ENCODE measurements at regions not wholly inside any gene's neighbourhood (a gene's known extent, or its start where the extent isn't known, plus 50 kb on each side); places are given as distances from the start of the nearest gene placed in this dataset.
"Not testable (repeated sequence)": the region's sequence is repeated elsewhere in the genome, so short reads cannot be mapped to it uniquely, and the experiment has no call there.

DNA sequence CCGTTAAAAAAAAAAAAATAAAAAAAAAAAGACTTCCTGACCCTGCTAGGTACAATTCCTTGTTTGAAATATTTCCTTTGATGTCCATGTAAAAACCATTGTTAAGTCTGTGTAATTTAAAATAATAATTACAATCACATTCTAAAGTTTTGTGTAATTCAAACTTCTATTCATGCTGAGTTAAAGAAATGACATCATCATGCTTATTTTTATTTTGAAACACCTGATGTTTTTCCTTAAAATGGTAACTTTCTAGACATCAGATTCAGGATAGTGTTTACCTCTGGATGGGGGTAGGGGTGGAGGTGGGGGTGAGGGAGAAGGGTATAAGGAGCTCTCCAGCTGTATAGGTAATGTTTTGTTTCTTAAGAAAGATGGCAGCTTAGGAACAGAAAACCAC, 92.8 kb downstream of the ADCYAP1 start:
- DNase-seq (ENCODE audit: low read depth in 2 of 2) = no peak

DNA sequence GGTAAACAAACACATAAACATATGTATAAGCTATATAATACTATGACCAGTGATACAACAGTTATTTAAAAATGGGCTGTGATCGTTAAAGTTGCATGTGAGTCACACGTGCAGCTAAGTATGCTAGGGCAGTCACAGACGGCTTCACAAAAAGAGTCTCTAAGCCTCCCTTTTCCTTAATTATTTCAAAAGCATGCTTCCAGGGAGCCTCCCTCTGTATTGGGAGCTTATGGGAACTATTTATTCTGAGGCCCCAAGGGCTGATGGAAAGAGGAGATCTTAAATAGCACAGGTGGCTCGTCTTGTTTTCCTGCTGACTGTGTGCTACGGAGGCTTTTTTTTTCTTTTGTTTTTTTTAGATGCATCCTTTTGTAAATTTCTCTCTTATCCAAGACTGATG, 94.3 kb downstream of the ADCYAP1 start:
- no peak for DNase-seq (ENCODE audit: low read depth in 2 of 2)

DNA sequence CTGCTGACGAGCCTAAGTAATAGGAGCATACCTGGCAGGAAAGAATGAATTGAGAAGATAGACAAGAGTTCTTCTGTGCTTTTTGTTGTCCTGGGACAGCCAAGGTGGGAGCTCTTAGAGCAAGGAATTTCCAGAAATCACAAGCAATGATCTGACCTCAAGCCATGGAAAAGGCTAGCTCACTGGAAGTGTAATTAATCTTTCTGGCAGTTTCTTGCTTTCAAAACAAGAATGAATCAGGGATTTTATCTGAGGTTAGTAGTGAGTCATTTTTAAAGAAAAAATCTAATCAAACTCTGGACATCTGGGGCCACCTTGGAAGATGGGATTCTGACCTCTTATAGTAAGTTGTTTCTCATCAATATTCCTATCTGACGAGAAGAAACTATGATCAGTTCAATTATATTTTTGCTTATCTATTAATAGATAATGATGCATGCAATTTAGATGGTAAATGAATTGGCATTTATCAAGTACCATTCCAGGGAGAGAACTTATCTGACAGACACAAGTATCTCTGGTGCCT, 98.0 kb downstream of the ADCYAP1 start:
- no peak for DNase-seq (ENCODE audit: low read depth in 2 of 2)

DNA sequence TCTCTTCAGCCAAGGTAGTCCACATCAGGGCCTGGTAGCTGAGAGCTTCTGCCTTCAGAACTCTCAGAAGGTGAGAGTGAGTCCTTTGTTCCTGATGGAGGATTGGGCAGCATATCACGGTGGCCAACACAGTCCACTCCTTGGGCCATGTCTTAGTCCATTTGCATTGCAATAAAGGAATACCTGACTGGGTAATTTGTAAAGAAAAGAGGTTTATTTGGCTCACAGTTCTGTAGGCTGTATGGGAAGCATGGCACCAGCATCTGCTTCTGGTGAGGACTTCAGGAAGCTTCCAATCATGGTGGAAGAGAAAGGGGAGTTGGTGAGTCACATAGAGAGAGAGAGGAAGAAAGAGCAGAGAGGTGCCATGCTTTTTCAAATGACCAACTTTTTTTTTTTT, 98.8 kb downstream of the ADCYAP1 start:
- no peak for DNase-seq (ENCODE audit: low read depth in 2 of 2)

DNA sequence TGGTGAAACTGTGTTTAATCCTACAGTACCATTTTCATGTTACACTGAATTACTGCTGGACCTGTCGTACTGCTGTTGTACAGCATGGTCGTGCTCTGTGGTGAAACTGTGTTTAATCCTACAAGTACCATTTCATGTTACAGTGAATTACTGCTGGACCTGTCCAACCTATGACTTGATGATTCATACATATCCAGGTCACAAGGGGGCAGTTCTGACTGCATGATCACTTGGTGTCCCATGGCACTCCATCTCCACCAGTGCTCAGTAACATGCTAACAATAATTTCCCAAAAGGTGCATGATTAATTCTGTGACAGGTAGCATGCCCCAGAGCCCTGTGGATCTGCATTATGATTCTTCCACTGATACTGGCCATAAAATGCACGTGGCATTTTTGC, 101.6 kb downstream of the ADCYAP1 start:
- DNase-seq (ENCODE audit: low read depth in 2 of 2) = no peak

DNA sequence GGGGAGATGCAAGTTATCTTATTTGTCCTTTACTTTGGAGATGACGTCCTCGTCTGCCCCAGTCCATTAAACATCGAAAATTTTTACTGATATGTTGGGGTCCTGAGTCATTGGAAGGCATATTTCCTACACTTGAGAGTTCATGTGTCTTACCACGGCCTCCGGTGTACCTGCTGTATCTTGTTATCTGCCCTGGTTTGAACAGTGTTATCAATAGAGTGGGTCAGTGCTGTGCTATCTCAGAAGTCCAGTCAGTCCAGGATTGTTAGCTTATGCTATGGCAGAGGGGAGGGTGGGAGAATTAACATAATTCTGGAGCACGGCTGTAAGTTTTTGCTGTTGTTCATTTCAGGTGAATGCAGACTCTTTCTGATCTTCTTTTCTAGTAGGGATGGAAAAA, 102.3 kb downstream of the ADCYAP1 start:
- no peak for DNase-seq (ENCODE audit: low read depth in 2 of 2)

DNA sequence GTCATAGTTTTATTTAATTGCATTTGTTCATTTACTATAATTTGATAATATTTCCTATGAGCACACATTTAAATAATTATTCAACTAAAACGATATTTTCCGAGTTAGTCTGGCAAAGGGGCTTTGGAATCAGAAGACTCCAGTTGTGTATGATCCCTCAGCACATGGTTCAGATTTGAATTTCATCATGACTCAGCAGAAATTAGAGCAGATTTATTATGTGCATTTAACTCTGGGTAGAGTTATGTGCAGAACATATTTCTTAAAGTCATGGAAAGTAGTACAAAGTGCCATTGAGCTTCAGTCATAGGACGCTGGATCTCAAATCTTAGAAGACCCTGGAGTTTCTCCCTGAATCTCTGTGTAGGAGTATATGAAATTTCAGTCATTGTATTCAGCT, 106.7 kb downstream of the ADCYAP1 start:
- DNase-seq (ENCODE audit: low read depth in 2 of 2) = no peak

DNA sequence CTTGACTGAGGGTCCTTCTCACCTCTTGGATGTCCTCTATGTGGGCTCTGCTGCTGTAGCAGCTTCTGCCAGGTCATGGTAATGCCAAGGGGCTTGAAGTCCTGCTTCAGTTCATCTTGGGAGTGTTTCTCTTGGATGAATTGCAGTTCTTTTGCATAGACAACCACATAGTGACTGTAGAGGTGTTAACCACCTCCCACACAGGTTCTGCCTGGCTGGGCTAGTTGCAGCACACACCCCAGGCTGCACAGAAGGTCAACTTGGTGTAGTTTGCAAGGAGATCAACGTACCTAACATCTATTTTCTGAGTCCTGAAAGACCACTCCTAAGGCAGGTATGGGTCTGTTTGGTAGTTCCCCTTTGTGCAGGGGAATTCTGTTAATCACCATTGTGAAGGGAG, 108.1 kb downstream of the ADCYAP1 start:
- no peak for DNase-seq (ENCODE audit: low read depth in 2 of 2)

DNA sequence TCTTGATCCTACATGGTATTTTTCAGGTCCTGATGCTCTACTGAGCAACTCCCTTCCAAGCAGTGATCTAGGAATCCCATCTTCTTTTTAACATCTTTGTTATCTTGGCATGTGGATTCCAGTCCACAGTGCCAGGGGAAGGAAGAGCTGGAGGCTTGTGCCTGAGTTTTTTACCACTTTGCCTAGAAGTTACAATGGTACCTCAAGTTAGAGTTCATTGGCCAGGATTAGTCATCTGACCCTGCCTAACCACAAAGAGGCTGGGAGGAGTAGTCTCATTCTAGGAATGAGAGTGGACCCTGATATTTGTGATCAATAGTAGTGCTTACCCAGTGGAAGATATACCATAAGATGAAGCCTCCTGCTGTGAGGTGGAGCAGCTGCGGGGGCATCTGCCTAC, 109.3 kb downstream of the ADCYAP1 start:
- no peak for DNase-seq (ENCODE audit: low read depth in 2 of 2)

DNA sequence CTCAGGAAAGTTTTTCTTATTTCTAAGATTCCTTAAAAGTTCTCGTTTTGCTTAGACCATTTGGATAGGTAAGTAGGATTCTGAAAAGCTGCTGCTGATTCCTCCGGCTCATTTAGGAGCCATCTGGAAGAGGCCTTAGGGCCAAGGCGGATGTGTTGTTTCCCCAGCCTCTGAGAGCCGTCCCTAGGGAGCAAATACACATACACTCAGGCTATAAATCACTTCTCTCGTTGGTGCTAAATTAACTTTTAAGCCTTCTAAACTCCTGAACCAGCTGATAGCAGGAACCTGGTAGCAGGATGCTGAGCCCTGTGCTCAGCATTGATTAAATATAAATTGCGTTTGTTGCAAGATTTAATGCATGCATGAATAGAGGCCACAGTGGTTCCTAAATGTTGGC, 109.8 kb downstream of the ADCYAP1 start:
- no peak for DNase-seq (ENCODE audit: low read depth in 2 of 2)

DNA sequence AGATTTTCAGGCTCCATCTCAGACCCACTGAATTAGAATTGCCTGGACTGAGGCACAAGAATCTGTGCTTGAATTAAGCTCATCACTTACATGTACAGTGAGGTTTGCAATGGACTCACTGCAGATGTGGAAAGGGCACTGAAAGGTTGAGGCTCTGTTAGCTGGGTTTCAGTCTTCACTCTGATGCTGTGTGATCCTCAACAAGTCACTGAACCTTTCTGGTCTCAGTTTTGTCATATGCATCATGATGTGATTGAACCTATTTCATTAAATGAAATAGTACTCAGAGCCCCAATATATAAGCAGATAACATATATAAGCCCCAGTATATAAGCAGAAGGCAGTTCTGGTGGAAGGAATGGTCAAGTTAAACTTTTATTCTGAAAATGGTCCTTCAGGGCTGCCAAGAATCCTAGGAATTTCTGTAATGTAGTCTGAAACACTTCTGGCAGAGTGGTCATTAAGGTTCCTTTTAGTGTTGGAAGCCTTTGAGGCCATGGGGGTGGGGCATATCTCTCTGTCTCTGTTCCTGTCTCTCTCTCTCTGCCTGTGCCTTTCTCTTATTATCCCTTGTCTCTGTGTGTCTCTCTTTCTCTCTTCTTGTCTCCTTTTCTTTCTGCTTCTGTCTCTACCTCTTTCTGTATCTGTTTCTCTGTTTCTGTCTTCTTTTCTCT, 110.4 kb downstream of the ADCYAP1 start:
- DNase-seq (ENCODE audit: low read depth in 2 of 2) = no peak

DNA sequence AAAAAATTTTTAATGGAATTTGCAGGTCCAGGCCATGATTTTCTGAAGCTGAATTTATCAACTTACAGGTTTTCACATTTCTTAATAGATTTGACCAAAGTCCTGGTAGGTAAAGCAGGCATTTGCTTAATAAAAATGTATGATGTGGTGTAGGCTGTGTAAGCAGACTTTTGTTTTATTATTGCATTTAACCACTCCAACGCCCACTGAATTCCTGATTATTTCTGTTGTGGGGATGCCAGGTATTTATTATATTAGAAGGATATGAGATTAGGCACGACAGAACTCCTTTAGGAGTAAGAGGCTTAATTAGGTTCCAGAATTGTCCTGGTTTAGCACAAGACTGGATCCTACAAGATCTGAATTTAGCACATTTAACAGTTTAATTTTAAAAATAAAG, 111.1 kb downstream of the ADCYAP1 start:
- DNase-seq (ENCODE audit: low read depth in 2 of 2) = no peak

DNA sequence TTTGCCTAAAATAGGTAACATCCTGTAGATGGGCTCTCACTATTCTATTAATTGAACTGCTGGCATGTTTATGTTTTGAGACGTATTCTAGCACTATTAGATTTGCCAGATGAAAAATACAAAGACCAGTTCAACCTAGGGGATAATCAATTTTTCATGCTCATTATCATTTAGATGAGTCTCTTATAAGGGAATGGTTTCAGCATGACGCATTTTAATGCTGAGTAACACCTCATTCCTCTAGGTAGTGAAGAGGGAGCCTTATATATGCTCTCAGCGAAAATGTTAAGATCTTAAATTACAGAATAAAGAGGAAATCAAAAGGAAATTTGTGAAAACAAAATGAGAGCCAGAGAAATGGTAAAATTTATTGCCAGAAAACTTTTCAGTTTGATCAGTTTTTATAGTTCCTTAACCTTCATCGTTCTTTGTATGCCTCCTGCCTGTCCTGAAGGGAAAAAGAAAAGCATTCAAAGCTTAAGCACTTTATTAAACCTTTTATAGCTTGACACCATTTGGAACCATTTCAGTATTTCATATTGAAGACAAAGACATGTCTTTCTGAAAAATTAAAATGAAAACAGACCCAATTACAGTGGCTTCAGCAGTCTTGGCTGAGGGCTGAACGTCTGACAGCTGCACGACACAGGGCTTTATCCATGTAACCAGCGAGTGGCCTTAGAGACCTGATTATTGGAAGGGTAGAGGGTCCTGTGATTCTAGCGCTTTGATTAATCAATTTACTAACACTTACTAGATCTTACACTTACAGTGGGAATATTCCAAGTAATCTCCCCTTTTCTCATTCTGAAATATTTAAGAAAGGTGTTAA, 112.8 kb downstream of the ADCYAP1 start:
- DNase-seq (ENCODE audit: low read depth in 2 of 2) = no peak

DNA sequence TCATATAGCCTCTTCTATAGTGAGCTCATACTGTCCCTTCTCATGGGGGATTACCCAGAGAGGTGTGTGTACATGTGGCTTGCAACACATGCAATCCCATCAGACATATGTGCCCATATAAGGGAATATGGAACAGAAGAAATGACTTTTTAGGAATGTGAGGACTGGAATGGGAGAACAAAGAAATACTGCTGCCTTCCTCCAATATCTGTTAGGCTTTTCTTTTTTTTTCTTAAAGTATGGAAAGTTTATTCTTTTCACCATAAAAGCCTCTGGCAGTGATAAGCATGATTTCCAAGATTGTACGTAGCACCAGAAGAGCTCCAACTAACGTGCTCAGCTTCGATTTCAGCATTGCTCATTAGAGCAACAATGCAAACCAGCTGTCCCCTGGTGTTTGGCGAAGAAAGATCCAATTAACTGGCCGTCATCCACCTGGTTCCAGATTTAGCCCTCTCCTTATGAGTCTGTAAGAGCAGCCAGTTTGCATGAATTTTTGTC, 113.6 kb downstream of the ADCYAP1 start:
- DNase-seq (ENCODE audit: low read depth in 2 of 2) = no peak

DNA sequence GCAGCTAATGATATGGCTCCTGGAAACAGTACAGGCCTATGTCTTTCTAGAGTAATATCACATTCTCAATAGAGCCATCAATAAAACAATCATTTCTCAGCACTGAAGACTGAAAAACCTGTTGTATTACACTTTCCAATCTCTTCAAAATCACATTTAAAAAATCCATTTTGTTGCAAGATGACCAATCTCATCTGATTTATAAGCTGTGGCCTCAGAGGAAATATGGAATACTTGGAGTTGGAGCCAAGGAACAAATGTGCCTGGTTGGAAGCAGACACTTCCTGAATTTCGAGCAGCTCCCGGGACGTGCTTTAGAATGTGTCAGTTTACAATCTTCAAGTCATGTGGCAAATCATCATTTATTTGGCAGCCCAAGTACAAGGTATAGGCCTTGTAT, 114.5 kb downstream of the ADCYAP1 start:
- no peak for DNase-seq (ENCODE audit: low read depth in 2 of 2)

DNA sequence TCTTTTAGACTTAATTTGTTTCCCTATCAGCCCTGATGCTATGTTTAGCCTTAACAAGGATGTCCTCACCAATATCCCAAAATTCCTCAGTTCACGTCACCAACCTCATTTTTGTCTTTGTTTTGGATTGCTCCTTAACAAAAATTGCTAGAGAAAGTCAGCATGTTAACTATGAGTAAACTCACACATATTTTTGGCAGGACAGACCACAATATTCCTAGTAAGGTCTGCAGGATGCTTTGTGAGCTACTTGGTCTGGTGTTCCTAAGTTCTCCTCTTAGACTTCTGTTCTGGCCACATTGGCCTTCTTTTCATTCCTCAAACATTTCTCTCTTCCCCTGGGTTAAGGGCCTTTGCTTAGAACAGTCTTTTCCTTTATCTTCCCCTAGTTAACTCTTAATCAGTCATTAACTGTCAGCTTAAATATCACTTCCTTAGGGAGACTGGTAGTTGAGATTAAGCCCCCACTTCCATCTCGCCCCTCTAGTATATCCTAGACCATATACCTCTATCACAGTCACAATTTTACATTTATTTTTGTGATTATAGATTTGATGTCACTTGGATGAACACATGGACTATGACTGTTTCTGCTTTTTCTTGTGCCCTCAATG, 116.2 kb downstream of the ADCYAP1 start:
- no peak for DNase-seq (ENCODE audit: low read depth in 2 of 2)

DNA sequence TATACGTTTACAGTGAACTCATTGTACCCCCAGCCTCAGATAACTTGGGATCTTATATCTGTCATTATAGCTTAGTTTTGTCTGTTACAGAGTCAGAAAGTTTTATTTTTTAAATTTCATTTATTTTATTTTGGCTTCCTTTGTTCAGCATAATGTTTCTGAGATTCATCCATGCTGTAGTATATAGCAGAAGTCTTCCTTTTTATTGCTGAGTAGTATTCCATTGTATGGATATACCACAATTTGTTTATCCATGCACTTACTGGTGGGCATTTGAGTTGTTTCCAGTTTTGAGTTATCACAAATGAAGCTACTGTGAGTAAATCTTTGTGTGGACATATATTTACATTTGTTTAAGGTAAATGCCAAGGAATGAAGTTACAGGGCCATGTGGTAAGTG, 122.3 kb downstream of the ADCYAP1 start:
- DNase-seq (ENCODE audit: low read depth in 2 of 2) = no peak

DNA sequence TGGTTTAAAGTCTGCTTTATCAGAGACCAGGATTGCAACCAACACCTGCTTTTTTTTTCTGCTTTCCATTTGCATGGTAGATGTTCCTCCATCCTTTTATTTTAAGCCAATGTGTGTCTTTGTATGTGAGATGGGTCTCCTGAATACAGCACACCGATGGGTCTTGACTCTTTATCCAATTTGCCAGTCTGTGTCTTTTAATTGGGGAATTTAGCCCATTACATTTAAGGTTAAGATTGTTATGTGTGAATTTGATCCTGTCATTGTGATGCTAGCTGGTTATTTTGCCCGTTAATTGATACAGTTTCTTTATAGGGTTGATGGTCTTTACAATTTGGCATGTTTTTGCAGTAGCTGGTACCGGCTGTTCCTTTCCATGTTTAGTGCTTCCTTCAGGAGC, 128.4 kb downstream of the ADCYAP1 start:
- DNase-seq (ENCODE audit: low read depth in 2 of 2) = not testable (repeated sequence)

DNA sequence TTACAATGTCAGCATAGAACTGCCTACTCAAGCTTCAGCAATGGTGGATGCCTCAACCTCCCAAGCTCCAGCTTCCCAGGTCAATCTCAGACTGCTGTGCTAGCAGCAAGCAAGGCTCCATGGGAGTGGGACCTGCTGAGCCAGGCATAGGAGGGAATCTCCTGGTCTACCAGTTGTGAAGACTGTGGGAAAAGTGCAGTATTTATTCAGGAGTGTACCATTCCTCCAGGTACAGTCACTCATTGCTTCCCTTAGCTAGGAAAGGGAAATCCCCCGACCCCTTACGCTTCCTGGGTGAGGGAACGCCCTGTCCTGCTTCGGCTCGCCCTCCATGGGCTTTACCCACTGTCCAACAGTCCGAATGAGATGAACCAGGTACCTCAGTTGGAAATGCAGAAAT, 130.3 kb downstream of the ADCYAP1 start:
- DNase-seq (ENCODE audit: low read depth in 2 of 2) = no peak

DNA sequence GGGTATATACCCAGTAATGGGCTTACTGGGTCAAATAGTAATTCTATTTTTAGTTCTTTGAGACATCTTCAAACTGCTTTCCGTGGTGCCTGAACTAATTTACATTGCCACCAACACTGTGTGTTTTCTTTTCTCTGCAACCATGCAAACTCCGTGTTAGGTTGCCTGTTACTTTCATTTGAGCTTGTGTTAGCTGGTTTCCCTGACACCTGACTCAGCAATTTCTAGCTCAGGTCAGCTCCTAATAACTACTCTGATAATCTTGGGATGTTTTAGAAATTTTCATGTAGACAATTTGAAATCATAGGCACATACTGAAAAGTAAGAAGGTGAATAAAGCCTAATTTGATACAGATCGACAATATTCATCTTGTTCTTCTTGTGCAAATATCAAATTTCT, 132.3 kb downstream of the ADCYAP1 start:
- DNase-seq (ENCODE audit: low read depth in 2 of 2) = no peak

DNA sequence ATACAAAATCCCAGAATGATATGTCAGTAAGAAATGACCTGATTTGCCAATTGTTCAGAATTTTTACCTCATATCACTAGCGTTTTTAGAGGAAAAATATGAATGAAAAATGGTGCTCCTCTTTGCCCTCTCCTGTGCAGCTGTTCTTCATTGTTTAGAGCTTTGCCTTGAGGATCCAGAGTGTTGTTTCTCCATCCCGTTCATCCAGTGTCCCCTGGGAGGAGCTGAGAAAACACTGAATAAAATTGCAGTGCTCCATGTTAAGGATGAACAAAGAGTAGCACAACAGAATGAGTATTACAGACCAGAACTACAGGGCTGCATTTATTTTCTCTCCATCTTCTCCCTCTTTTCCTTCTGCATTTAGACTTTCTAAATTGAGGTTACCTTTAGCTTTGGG, 133.1 kb downstream of the ADCYAP1 start:
- DNase-seq (ENCODE audit: low read depth in 2 of 2) = no peak

DNA sequence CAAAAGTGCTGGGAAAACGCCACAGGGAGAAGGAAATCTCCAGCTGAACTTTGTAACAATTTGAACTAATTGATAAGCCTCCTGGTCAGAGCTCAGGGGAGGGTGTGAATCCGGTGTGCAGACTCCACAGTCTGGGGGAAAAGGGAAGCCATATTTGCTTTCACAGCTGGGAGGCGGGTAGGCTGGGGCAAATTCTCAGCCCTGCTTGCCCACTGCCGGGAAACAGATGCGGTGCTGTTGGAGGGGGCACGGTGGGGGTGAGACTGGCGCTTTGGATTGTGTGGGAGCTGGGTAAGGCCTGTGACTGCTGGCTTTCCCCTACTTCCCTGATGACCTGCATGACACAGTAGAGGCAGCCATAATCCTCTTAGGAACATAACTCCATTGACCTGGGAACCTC, 134.8 kb downstream of the ADCYAP1 start:
- no peak for DNase-seq (ENCODE audit: low read depth in 2 of 2)

DNA sequence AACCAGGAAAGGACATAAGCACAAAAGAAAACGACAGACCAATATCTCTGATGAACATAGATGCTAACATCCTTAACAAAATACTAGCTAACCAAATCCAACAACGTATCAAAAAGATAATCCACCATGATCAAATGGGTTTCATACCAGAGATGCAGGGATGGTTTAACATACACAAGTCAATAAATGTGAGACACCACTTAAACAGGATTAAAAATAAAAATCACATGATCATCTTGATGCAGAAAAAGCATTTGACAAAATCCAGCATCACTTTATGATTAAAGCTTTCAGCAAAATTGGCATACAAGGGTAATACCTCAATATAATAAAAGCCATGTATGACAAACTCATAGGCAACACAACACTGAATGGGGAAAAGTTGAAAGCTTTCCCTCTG, 138.4 kb downstream of the ADCYAP1 start:
- DNase-seq (ENCODE audit: low read depth in 2 of 2) = not testable (repeated sequence)
